Body of pancreas (tissue), 4 donors: ENCODE measurements at regions not wholly inside any gene's neighbourhood (a gene's known extent, or its start where the extent isn't known, plus 50 kb on each side); places are given as distances from the start of the nearest gene placed in this dataset.

Experiments
- ATAC-seq: fragments of 150-250 bp; one replicate; pipeline ENCODE4 v1.9.1; 2016
- DNase-seq, 4 donors: peaks; one replicate each; pipeline ENCODE4 v3.0.0-alpha.2; 2019
- H3K27ac ChIP-seq, 4 donors: fragments of 200-600 bp; sonication (generic); 1 replicate in 3 of 4; 2 replicates in 1 of 4; pipeline versions ENCODE4 v1.5.1 to v1.6.1; 2016 to 2019; ENCODE audit warnings: mild to moderate bottlenecking in 1 of 4, mixed read lengths in 1 of 4, moderate library complexity in 1 of 4
- H3K27me3 ChIP-seq, 2 donors: fragments of 200-600 bp; sonication (generic); one replicate each; pipeline ENCODE4 v1.6.0; 2016; ENCODE audit warnings: mild to moderate bottlenecking in 1 of 2
- H3K36me3 ChIP-seq, 2 donors: fragments of 200-600 bp; sonication (generic); replicated peaks in 1 of 2; 2 replicates each; pipeline ENCODE4 v1.5.1; 2016; ENCODE audit warnings: low read depth in 2 of 2; ENCODE audit not compliant: insufficient read depth in 1 of 2
- H3K4me1 ChIP-seq: fragments of 200-600 bp; sonication (generic); one replicate; pipeline ENCODE4 v1.6.0; 2016
- H3K4me3 ChIP-seq, 2 donors: fragments of 200-600 bp; sonication (generic); 1 replicate in 1 of 2; 2 replicates in 1 of 2; pipeline ENCODE4 v1.5.1; 2016 to 2019
- H3K9me3 ChIP-seq, 3 donors: fragments of 200-600 bp; sonication (generic); 1 replicate in 2 of 3; 2 replicates in 1 of 3; pipeline ENCODE4 v1.5.1; 2016
- POLR2A ChIP-seq, 3 donors: fragments of 450-650 bp; IDR thresholded peaks; one replicate each; pipeline ENCODE4 v1.6.1; 2016; ENCODE audit warnings: antibody characterized with exemption in 3 of 3, mild to moderate bottlenecking in 2 of 3
- WGBS, 2 donors: methylation state at CpG; one replicate each; pipeline ENCODE4 v1.1.5; 2017; 5-methylcytosine and 5-hydroxymethylcytosine counted together
- intact Hi-C: fragments of 100-400 bp; cut with DNase I; formaldehyde crosslinking; loops from one replicate; pipeline ENCODE4 v1.15.1; 2023
- TF ChIP-seq, protein P1 (sequence below), 7 experiments: fragments of 450-650 bp in 4 of 7; fragments of 200-600 bp in 3 of 7; sonication (generic) in 3 of 7; IDR thresholded peaks; one replicate each; pipeline ENCODE4 v1.5.1; 2016 to 2019; ENCODE audit warnings: antibody characterized with exemption in 7 of 7

GRCh38 chr6:82833481-82833880 is 232.2 kb downstream of the UBE3D start:
- intact Hi-C loops: no loop called here
- 56 to 58% methylated on average over 2 of the region's 2 CpGs for WGBS, 2 donors
- no peaks in the 10 kb centered on the region for H3K4me1 ChIP-seq
- H3K9me3 ChIP-seq: no peaks in the 10 kb centered on the region
- no peak for DNase-seq
- H3K4me3 ChIP-seq: no peak overlapping the region
- H3K36me3 ChIP-seq: no peaks in the 10 kb centered on the region
- no peak overlapping the region for H3K27ac ChIP-seq
- TF ChIP-seq, protein P1, sequence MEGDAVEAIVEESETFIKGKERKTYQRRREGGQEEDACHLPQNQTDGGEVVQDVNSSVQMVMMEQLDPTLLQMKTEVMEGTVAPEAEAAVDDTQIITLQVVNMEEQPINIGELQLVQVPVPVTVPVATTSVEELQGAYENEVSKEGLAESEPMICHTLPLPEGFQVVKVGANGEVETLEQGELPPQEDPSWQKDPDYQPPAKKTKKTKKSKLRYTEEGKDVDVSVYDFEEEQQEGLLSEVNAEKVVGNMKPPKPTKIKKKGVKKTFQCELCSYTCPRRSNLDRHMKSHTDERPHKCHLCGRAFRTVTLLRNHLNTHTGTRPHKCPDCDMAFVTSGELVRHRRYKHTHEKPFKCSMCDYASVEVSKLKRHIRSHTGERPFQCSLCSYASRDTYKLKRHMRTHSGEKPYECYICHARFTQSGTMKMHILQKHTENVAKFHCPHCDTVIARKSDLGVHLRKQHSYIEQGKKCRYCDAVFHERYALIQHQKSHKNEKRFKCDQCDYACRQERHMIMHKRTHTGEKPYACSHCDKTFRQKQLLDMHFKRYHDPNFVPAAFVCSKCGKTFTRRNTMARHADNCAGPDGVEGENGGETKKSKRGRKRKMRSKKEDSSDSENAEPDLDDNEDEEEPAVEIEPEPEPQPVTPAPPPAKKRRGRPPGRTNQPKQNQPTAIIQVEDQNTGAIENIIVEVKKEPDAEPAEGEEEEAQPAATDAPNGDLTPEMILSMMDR (IDR thresholded peaks at IDR 0.05): no peak
- no peak for TF ChIP-seq POLR2A (IDR thresholded peaks at IDR 0.05)
- H3K27me3 ChIP-seq: no peaks in the 10 kb centered on the region
- no peak for ATAC-seq

DNA sequence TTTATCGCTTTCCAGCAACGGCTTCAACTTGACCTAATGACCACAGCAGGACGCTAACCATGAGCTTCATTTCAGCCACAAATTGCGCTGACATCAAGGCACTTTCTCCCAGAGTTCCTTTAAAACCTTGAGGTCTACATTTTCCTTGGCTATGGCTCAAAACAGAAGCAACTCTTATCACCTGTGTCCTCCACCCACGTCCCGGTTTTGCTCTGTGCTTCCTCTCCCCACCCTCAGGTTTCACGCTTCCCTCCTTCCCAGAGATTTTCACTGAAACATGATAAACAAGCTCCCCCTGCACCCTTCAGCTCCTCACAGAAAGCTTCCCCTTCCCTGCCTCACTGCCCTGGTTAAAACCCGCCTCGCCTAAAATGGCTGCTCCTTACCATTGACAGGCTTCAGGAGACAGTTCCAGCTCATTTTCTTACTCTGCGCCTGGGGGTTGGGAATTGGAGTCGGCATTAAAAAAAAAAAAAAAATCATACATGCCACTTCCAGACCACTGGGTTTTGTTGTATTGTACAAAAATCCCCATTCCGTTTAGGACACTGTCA is 229.5 kb downstream of the UBE3D start:
- Histone ChIP-seq H3K9me3 (no peaks in the 10 kb centered on the region), H3K4me1 (no peaks in the 10 kb centered on the region), H3K27ac (no peak overlapping the region), H3K36me3 (no peaks in the 10 kb centered on the region), H3K4me3 (no peak overlapping the region), H3K27me3 (no peaks in the 10 kb centered on the region)
- ATAC-seq (no peak), DNase-seq (no peak)
- no peak for TF ChIP-seq POLR2A (IDR thresholded peaks at IDR 0.05)
- TF ChIP-seq, protein P1 (IDR thresholded peaks at IDR 0.05): no peak
- intact Hi-C loops: no loop called here
- WGBS, 2 donors: 59 to 72% methylated on average over 12 of the region's 12 CpGs

DNA sequence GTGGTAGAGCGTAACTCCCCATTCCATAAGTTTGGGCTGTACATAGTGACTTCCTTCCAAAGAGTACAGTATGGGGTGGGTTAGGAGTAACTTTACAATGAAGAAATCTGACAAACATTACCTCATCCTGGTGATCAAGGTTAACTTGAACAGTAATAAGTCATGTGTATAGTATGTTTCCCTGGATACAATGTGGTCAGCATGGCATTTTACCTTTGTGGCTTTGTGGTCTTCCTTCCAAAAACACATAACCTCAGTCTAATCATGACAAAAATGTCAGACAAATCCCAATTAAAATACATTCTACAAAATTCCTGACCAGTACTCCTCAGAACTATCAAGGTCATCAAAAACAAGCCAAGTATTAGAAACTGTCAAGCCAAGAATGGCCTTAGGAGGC is 225.1 kb downstream of the UBE3D start:
- no peak for ATAC-seq
- no peaks in the 10 kb centered on the region for H3K27me3 ChIP-seq
- intact Hi-C loops: no loop called here
- no peaks in the 10 kb centered on the region for H3K4me1 ChIP-seq
- no peak overlapping the region for H3K27ac ChIP-seq
- H3K4me3 ChIP-seq: no peak overlapping the region
- TF ChIP-seq, protein P1 (IDR thresholded peaks at IDR 0.05): no peak
- TF ChIP-seq POLR2A (IDR thresholded peaks at IDR 0.05): no peak
- WGBS, 2 donors: 93 to 100% methylated on average over 1 of the region's 1 CpG
- DNase-seq: no peak
- H3K9me3 ChIP-seq: no peaks in the 10 kb centered on the region
- H3K36me3 ChIP-seq: no peaks in the 10 kb centered on the region

GRCh38 chr6:82841309-82841708 is 224.3 kb downstream of the UBE3D start:
- H3K4me3 ChIP-seq: no peak overlapping the region
- TF ChIP-seq POLR2A (IDR thresholded peaks at IDR 0.05): no peak
- TF ChIP-seq, protein P1 (IDR thresholded peaks at IDR 0.05): no peak
- no peak overlapping the region for H3K27ac ChIP-seq
- H3K36me3 ChIP-seq: no peaks in the 10 kb centered on the region
- DNase-seq (no peak), ATAC-seq (no peak)
- intact Hi-C loops: no loop called here
- H3K9me3 ChIP-seq: no peaks in the 10 kb centered on the region
- WGBS, 2 donors: 83 to 94% methylated on average over 2 of the region's 2 CpGs
- no peaks in the 10 kb centered on the region for H3K4me1 ChIP-seq
- H3K27me3 ChIP-seq: no peaks in the 10 kb centered on the region
